Upper lobe of left lung (tissue), 4 donors: ENCODE measurements at regions not wholly inside any gene's neighbourhood (a gene's known extent, or its start where the extent isn't known, plus 50 kb on each side); places are given as distances from the start of the nearest gene placed in this dataset.

ENCODE experiments used
- CTCF ChIP-seq, 6 experiments: fragments of 450-650 bp in 4 of 6; fragments of 200-600 bp in 2 of 6; sonication (generic) in 2 of 6; IDR thresholded peaks; one replicate each; pipeline ENCODE4 v1.5.1; 2016 to 2019; ENCODE audit warnings: antibody characterized with exemption in 6 of 6
- EP300 ChIP-seq, 4 donors: sonication (generic); formaldehyde crosslinking; IDR thresholded peaks; one replicate each; pipeline ENCODE4 v1.5.1; 2017; ENCODE audit warnings: antibody characterized with exemption in 4 of 4, control low read depth in 2 of 4
- POLR2AphosphoS5 ChIP-seq, 2 donors: sonication (generic); formaldehyde crosslinking; IDR thresholded peaks; one replicate each; pipeline ENCODE4 v1.5.1; 2017; ENCODE audit warnings: antibody characterized with exemption in 2 of 2

DNA sequence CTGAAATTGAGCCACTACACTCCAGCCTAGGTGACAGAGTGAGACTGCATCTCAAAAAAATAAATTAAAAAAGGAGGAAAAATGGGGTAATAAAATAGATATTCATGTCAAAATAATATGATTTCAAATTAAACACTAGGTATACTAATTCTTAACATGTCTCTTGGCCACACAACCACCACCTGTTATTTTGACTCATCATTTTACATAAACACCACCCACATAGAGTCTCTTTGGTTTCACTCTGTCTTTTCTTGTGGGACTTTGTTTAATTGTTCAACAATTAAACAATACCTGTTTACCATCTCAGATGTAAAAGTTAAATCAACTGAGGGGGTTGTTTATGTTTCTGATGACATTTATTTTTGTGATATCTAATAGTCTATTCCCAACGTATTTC lies 476.8 kb upstream of the ADGRB3 start:
- no peak for TF ChIP-seq CTCF (IDR thresholded peaks at IDR 0.05)
- TF ChIP-seq EP300 (IDR thresholded peaks at IDR 0.05) = no peak
- TF ChIP-seq POLR2AphosphoS5 (IDR thresholded peaks at IDR 0.05) = no peak
